IPS-18a (cell line): ENCODE measurements at regions not wholly inside any gene's neighbourhood (a gene's known extent, or its start where the extent isn't known, plus 50 kb on each side); places are given as distances from the start of the nearest gene placed in this dataset.
"Not testable (repeated sequence)": the region's sequence is repeated elsewhere in the genome, so short reads cannot be mapped to it uniquely, and the experiment has no call there.

Experiments used
- H3K27ac ChIP-seq: one replicate; pipeline ENCODE4 v1.5.1; 2013; ENCODE audit warnings: low read length
- H3K27me3 ChIP-seq: one replicate; pipeline ENCODE4 v1.6.1; 2013; ENCODE audit warnings: mild to moderate bottlenecking, low read length; ENCODE audit not compliant: control insufficient read depth, insufficient read depth
- H3K36me3 ChIP-seq: one replicate; pipeline ENCODE4 v1.6.1; 2013; ENCODE audit warnings: low read depth, low read length; ENCODE audit not compliant: control insufficient read depth
- H3K4me1 ChIP-seq: one replicate; pipeline ENCODE4 v1.6.1; 2013; ENCODE audit warnings: low read depth, low read length; ENCODE audit not compliant: control insufficient read depth
- H3K4me3 ChIP-seq: one replicate; pipeline ENCODE4 v1.5.1; 2013; ENCODE audit warnings: low read length
- H3K9ac ChIP-seq: one replicate; pipeline ENCODE4 v1.6.1; 2013; ENCODE audit warnings: mild to moderate bottlenecking, low read length, moderate library complexity
- H3K9me3 ChIP-seq: one replicate; pipeline ENCODE4 v1.6.1; 2013; ENCODE audit warnings: low read depth, low read length; ENCODE audit not compliant: control insufficient read depth

DNA sequence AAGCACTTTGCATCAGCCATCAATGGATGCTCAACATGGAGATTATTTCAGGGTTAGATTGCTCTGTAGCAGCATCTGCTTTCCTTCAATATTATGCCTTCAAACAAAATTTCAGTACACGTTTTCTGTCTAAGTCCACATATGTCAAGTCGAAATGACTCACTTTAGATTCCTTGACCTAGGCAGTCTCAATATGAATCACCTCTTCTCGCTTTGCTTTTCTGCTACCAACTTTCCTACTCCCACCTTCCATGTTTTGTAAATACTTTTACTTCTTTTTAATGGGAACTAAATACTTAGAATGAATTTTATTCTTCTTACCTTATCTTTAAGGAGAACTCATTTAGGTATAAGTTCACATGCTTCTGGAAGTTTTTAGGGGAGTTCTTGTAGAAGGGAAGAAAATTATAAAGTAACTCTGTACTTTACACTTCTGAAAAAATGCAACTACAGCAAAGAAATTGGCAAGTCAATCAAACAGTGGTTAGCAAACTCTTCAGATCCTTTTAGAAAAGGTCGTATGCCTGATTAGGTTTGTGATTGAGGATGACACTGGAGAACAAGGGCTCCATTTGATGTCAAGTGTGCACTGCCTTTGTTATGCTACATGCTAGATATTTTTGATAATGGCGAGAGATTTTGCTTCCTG is 478.5 kb upstream of the SMARCA2 start:
- Histone ChIP-seq H3K27ac (no peak overlapping the region), H3K9me3 (no peaks in the 10 kb centered on the region), H3K4me3 (no peak overlapping the region), H3K9ac (no peak overlapping the region), H3K36me3 (no peaks in the 10 kb centered on the region), H3K4me1 (no peaks in the 10 kb centered on the region), H3K27me3 (no peaks in the 10 kb centered on the region)

DNA sequence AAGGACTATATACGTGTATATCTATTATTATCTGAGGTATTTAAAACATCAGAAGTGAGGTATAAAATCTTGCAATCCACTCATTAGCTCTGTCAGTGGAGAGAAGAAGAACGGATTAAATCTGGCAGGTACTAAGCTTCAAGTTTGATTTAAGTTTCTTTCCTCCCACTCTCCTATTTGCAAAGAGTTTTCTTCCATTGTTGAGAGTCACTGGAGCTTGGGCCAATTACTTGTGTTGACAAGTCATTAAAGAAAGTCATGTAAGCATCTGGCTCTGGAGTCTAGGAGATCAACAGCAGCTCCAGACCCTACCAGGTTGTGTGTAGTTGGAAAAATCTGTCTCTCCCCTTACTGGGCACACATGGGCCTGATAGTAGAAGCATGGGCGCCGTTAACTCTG is 476.8 kb upstream of the SMARCA2 start:
- no peaks in the 10 kb centered on the region for H3K9me3 ChIP-seq
- no peaks in the 10 kb centered on the region for H3K36me3 ChIP-seq
- no peaks in the 10 kb centered on the region for H3K27me3 ChIP-seq
- H3K9ac ChIP-seq = no peak overlapping the region
- no peaks in the 10 kb centered on the region for H3K4me1 ChIP-seq
- no peak overlapping the region for H3K4me3 ChIP-seq
- H3K27ac ChIP-seq = no peak overlapping the region

DNA sequence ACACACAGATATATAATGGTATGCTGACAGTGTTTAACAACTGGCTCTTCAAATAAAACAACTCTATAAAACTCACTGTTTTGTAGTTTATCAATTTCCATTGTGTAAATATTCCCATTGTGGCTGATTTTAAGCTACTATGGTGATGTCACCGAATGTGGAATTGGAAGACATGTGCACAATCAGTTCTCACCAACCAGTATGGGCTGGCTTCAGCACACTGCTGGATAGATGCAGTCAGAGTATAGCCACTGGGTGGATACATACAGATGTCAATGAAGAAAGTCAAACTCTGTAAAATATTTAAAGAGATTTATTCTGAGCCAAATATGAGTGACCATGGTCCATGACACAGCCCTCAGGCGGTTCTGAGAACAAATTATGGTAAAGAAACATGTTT is 475.9 kb upstream of the SMARCA2 start:
- no peak overlapping the region for H3K4me3 ChIP-seq
- H3K9me3 ChIP-seq = no peaks in the 10 kb centered on the region
- H3K36me3 ChIP-seq = no peaks in the 10 kb centered on the region
- no peak overlapping the region for H3K27ac ChIP-seq
- no peak overlapping the region for H3K9ac ChIP-seq
- no peaks in the 10 kb centered on the region for H3K4me1 ChIP-seq
- no peaks in the 10 kb centered on the region for H3K27me3 ChIP-seq

DNA sequence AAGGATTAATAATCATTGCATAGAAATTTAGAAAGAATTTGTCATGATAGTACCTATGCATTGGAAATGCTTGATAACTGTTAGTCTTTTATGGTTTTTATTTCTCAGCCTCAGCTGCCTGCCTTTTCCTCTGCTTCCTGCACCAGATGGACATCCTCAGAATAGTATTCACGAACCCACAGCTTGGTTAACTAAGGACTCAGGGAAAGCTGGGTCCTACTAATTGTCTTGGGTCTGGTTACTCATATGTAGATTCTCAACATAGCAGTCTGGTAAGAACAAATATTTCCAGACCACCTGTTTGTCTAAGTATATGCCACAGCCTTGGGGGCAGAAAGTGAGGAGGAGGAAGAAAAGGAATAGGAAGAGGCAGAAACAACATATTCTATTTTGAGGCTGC is 464.5 kb upstream of the SMARCA2 start:
- no peaks in the 10 kb centered on the region for H3K9me3 ChIP-seq

DNA sequence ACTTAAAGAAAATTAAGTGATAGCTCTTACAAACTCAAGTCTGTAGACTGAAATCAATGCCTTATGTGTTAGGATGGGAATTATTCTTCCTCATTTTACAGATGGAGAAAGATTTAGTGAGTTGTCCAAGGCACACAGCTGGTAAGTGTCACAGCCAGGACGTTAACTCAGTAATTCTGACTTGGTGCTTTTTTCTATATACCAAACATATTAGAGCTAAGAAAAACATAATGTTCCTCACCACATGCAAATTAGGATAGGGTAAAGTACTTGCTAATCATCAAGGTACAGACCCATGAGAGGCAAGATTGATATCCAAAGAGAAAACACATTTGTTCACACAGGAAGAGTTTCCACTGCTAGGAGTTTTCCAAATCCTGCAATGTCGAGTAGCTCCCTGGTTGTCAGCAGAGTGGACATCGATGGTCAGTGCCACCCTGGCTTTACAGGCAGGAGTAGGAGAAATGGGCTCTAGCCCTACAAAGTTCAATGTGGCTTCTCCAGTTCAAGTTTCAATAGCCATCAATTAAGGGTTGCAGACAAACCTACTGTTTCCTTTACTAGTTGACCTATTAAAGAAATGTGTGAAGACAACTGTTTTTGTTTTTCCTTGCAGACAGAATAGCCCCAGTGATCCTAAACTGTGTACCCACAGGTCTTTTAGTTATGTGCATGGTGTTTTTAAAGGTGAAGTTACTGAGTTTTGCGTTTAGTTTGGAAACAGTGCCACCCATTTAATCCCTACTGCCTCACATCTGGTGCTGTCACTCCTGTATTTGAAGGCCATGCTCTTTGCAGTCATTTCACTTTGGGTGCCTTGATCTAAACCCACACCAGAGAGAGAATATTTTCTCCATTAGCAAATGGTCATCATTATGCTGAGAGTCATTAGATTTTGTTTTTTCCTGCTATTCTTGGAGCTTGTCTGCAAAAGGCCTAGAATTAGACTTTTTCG is 460.8 kb upstream of the SMARCA2 start:
- Histone ChIP-seq H3K9ac (no peak overlapping the region), H3K4me3 (no peak overlapping the region), H3K9me3 (peaks cover 5% of the 10 kb centered on the region), H3K36me3 (no peaks in the 10 kb centered on the region), H3K4me1 (no peaks in the 10 kb centered on the region), H3K27ac (no peak overlapping the region), H3K27me3 (no peaks in the 10 kb centered on the region)

More for the DNA sequence above, 464.5 kb upstream of the SMARCA2 start:
- H3K36me3 ChIP-seq = no peaks in the 10 kb centered on the region
- H3K9ac ChIP-seq = no peak overlapping the region
- no peaks in the 10 kb centered on the region for H3K4me1 ChIP-seq
- H3K27me3 ChIP-seq = no peaks in the 10 kb centered on the region
- H3K27ac ChIP-seq = no peak overlapping the region
- H3K4me3 ChIP-seq = no peak overlapping the region

DNA sequence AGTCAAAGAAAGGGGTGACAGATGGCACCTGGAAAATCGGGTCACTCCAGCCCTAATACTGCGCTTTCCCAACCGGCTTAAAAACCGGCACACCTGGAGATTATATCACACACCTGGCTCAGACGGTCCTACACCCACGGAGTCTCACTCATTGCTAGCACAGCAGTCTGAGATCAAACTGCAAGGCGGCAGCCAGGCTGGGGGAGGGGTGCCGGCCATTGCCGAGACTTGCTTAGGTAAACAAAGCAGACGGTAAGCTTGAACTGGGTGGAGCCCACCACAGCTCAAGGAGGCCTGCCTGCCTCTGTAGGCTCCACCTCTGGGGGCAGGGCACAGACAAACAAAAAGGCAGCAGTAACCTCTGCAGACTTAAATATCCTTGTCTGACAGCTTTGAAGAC is 456.5 kb upstream of the SMARCA2 start:
- H3K27ac ChIP-seq, H3K36me3 ChIP-seq, H3K4me3 ChIP-seq, H3K4me1 ChIP-seq, H3K9me3 ChIP-seq, H3K9ac ChIP-seq, H3K27me3 ChIP-seq: not testable (repeated sequence)

DNA sequence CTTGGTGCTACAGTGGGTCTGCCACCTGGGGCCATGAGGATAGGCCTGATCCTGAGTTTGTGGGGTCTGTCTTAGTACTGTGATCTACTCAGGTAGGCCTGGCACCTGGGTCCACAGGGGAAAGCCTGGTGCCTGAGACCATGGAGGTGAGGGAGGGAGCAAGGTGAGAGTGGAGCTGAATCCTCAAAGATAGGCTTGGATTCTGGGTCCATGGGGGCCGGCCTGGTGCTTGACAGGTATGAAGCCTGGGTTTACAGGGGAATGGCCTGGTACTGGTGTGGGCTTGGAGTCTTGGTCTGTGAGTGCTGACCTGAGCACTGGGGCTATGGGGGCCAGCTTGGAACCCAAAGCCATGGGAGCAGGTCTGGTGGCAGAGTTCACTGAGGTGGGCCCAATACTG is 439.2 kb upstream of the SMARCA2 start:
- Histone ChIP-seq H3K9ac (no peak overlapping the region), H3K27ac (no peak overlapping the region), H3K36me3 (no peaks in the 10 kb centered on the region), H3K9me3 (no peaks in the 10 kb centered on the region), H3K27me3 (no peaks in the 10 kb centered on the region), H3K4me1 (no peaks in the 10 kb centered on the region), H3K4me3 (no peak overlapping the region)

DNA sequence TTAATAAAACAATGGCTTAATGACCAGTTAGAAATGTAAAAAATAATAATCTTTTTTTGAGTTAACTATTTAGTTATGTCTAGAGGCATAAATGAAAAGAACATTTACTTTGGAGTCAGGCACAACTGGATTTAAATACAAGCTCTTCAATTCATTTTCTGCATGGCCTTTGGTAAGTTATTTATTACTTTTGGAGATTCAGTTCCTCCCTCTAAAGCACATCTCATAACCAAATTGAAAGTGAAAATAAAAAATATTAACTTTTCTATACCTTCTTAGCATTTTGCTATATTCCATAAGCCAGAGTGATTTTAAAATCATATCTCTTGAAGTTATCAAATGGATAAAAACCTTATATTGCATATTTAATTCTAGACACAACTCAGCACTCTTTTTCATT is 434.9 kb upstream of the SMARCA2 start:
- H3K27me3 ChIP-seq = no peaks in the 10 kb centered on the region
- no peaks in the 10 kb centered on the region for H3K4me1 ChIP-seq
- no peaks in the 10 kb centered on the region for H3K36me3 ChIP-seq
- H3K4me3 ChIP-seq = no peak overlapping the region
- H3K27ac ChIP-seq = no peak overlapping the region
- H3K9ac ChIP-seq = no peak overlapping the region
- no peaks in the 10 kb centered on the region for H3K9me3 ChIP-seq

DNA sequence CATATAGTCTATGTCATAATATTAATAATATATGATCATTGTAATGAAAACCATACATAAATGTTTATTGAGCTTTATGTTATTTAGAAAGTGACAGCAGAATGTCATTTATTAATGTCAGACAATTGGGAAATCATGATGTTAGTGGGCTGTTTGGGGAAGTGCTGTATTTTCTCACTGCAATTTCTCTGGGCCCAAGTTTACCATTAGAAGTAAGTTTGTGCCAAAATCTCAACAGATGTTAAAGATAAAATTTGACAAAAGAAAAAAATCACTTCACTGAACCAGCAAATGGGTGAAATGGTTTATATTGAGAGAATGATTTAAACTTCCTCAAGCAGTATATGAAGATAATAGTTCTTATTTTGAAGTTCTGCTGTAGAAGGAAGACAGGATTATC is 433.2 kb upstream of the SMARCA2 start:
- Histone ChIP-seq H3K4me1 (no peaks in the 10 kb centered on the region), H3K9me3 (no peaks in the 10 kb centered on the region), H3K4me3 (no peak overlapping the region), H3K27me3 (no peaks in the 10 kb centered on the region), H3K36me3 (no peaks in the 10 kb centered on the region), H3K27ac (no peak overlapping the region), H3K9ac (no peak overlapping the region)

DNA sequence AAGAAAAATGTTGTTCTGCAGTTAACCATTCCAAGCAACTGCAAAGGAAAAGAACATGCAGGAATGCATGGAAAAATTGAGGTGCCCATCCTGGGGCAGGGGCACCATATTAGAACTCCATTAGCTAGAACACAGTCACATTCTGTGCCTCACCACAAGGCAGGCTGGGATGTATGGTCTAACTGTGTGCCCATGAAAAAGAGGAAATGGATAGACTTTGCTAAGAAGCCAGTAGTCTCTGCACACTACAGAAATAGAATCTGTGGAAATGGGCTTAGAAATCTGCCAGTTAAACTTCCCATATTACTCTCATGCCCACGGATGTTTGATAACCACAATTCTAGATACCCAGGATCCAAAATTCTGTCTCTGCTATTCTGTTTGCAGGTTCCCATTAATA is 423.8 kb upstream of the SMARCA2 start:
- Histone ChIP-seq H3K36me3 (no peaks in the 10 kb centered on the region), H3K9me3 (peaks cover 4% of the 10 kb centered on the region)

DNA sequence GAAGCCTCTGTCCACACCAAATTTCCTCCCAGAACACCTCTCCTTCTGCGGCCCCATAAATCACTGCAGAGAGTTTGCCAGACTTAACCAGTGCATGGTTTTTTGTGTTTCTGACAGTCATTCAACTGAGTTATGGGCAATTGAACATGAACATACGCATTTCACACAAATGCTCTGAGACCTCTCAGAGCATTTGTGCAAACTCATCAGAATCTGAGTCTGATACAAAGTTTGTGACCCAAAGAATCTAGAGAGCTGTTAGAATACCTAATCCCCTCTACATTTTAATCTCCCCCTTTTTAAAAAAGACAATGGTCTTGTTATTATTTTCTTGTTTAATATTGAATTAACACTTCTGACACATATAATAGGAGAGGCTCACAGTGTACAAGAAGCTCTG is 416.9 kb upstream of the SMARCA2 start:
- Histone ChIP-seq H3K36me3 (no peaks in the 10 kb centered on the region), H3K4me3 (no peak overlapping the region), H3K4me1 (no peaks in the 10 kb centered on the region), H3K27ac (no peak overlapping the region), H3K9me3 (no peaks in the 10 kb centered on the region), H3K27me3 (no peaks in the 10 kb centered on the region), H3K9ac (no peak overlapping the region)

More for the DNA sequence above, 423.8 kb upstream of the SMARCA2 start:
- H3K9ac ChIP-seq = no peak overlapping the region
- no peaks in the 10 kb centered on the region for H3K27me3 ChIP-seq
- no peaks in the 10 kb centered on the region for H3K4me1 ChIP-seq
- H3K4me3 ChIP-seq = no peak overlapping the region
- no peak overlapping the region for H3K27ac ChIP-seq

DNA sequence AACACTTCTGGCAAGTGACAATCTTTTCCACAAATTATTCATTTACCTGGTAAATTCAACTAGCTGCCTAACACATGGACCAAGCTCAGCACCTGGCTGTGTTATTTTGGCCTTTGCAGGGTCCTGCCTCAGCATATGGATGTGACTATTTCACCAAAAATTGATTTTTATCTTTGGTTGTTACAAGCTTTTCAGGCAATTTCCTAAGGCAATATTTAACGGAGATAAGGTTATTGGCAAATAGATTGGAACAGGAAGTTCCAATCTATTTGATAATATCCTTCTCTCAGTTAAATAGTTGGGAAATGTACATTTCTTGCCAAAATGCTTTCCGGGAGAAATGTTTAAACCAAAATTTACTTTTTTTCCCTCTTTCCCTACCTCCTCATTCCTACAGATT is 415.2 kb upstream of the SMARCA2 start:
- H3K36me3 ChIP-seq = no peaks in the 10 kb centered on the region
- no peak overlapping the region for H3K9ac ChIP-seq
- H3K27ac ChIP-seq = no peak overlapping the region
- H3K27me3 ChIP-seq = no peaks in the 10 kb centered on the region
- H3K4me1 ChIP-seq = no peaks in the 10 kb centered on the region
- no peak overlapping the region for H3K4me3 ChIP-seq
- H3K9me3 ChIP-seq = no peaks in the 10 kb centered on the region
